ENCODE measurements at regions not wholly inside any gene's neighbourhood (a gene's known extent, or its start where the extent isn't known, plus 50 kb on each side); places are given as distances from the start of the nearest gene placed in this dataset.
"Not testable (repeated sequence)": the region's sequence is repeated elsewhere in the genome, so short reads cannot be mapped to it uniquely, and the experiment has no call there.

DNA sequence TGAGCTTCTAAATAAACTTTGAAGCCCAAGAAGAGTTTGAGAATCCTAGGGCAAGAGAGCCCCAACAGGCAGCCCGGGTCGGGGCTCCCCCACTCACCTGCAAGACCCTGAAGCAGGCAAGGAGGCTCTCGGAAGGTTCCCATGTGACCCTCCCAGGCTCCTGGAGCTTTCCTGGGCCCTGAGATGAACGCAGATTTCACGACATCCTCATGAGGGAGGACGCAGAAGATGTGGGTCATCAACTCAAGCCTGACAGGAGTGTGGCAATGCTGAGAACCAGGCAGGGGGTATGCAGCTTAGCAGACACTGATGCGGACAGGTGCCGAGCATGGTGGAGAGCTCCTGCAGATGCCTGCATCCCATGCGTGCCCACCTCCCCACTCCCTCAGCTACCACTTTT is 184.5 kb upstream of the SLC24A3 start:
- DNase-seq = no peak

DNA sequence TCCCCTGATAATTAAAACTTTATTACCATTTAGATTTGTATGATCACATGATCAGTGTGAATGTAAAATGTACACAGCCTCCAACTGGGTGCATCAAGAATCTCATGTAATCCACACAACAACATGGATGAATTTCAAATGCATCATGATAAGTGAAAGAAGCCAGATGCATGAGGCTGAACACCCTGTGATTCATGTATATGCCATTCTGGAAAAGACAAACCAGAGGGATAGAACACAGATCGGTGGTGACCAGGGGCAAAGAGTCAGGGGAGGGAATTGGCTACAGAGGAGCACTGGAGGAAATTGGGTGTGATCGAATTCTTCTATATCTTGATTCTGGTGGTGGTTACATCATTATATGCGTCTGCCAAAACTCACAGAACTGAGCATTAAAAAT is 170.7 kb upstream of the SLC24A3 start:
- no peak for DNase-seq

GRCh38 chr20:19045371-19045770 is 167.1 kb upstream of the SLC24A3 start:
- DNase-seq = no peak

DNA sequence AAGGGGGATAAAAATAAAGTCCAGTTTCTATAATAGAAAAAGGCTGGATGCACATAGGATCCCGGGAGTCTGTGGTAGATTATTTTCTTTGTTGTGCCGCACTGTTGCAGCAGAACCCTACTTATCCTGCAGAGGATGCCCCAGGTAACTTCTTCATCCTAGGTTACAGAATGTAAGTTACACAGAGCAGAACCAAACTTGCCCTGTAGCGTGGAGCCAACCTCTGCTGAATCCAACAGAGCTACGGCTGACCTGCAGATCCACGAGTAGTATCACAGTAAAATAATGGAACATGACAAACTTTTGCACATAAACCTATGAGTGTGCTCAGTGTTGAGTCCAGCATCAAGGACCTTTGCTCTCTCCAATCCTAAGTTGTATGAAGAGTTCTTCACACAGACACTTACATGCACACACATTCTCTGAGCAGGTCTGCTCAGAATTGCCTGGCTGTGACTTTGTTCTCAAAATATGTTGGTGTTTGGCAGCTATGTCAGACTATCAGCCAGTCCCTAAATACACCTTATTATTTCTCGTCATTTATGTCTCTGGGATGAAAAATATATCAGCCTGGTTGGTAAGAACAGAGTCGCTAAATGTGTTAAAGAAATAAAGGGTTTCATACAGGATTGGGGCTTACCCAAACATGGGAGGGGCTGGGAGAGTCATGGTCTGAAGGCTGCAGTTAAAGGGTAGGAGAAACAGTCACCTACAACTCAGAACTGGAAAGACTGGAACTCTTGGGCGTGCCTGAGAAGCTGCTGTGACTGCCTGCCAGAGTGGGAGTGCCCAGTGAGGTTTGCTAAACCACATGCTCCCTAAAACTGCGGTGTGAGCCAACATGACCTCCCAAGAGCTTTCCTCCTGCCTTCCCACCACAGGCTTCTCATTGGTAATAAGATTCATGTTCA is 165.1 kb upstream of the SLC24A3 start:
- no peak for DNase-seq

DNA sequence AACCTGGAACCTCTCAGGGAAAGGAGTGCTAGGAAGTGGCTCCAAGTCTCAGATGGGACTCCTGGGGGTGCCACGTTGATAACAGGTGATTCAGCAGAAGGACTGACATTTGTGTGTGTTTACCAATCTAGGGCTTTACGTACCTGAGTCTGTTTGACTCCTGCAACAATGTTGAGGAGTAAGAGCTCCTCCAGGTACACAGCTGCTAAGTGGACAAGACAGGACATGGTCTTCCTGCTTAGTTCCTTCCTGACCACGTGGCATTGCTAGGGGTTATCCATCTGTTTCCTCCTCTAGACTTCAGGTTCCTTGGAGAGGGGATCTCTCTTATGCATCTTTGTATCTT is 164.5 kb upstream of the SLC24A3 start:
- no peak for DNase-seq

- no peak for DNase-seq
Measured at GRCh38 chr20:19048995-19049501, 163.4 kb upstream of the SLC24A3 start.

DNA sequence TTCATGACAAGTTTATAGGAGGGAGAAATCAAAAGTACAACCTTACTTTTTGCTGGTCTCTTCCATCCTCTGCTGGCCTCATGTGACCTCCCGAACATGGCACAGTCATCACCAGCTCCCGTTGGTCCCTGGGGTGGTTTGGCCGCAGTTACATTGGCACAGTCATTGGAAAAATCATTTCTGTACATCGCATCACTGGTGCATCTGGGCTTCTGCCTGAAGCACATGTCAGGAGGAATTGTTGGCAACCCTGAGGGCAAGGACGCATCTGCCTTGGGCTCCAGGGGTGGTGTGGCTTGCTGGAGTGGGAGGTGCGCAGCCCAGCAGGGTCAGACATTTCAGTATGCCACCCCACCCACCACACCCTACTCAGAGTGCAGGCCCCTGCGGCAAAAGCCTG is 162.9 kb upstream of the SLC24A3 start:
- no peak for DNase-seq

DNA sequence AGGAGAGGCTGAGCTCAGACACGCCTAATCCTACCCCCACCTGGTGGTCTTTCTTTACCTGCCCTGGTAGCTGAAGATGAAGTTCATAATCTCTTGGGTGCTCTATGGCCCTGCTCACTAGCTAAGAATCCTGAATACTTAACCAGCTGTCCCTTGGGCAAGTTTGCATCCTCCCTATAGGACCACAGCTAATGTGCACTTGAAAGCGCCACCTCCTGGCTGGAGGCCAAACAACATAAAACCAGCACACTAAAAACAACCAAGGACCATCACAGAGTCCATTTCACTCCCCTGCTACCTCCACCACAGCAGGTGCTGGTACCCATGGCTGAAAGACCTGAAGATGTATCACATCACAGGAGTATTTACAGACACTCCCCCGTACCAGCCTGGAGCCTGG is 155.5 kb upstream of the SLC24A3 start:
- no peak for DNase-seq

DNA sequence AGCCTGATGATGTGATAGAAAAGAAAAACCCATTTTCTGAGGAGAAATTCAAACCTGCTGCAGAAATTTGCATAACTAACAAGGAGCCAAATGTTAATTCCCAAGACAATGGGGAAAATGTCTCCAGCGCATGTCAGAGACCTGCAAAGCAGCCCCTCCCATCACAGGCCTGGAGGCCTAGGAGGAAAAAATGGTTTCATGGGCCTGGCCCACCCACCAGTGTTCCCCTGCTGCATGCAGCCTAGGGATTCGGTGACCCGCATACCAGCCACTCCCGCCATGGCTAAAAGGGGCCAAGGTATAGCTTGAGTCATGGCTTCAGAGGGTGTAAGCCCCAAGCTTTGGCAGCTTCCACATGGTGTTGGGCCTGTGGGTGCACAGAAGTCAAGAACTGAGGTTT is 147.7 kb upstream of the SLC24A3 start:
- not testable (repeated sequence) for DNase-seq

DNA sequence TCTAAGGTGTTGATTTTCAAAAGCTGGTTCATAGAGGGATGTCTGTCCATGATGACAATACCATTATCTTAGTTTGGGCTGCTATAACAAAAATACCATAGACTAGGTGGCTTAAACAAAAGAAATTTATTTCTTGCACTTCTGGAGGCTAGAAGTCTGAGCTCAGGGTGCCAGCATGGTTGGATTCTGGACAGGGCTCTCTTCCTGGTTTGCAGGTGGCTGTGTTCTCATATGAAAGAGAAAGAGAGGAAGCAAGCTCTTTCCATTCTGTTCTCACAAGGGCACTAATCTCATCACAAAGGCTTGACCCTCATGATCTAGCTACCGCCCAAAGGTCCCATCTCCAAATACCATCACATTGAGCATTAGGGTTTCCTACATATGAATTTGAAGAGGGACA is 144.5 kb upstream of the SLC24A3 start:
- DNase-seq = no peak

DNA sequence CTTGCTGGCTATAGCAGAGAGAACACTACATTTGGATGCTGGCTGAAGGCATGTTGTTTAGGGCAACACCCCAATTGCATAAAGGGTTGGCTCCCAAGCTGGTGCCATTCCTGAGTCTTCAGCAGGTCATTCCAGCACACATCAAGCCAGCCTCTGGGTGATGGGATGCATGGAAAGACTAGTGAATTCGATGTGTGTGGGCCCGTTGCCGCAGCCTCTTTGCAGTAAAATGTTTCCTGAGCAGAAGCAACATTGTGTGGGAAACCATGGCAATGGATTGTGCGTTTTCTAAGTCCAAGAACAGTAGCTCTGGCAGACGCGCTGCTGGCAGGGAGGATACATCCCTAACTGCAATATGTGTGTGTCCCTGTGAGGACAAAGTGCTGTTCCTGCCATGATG is 142.4 kb upstream of the SLC24A3 start:
- DNase-seq = no peak

DNA sequence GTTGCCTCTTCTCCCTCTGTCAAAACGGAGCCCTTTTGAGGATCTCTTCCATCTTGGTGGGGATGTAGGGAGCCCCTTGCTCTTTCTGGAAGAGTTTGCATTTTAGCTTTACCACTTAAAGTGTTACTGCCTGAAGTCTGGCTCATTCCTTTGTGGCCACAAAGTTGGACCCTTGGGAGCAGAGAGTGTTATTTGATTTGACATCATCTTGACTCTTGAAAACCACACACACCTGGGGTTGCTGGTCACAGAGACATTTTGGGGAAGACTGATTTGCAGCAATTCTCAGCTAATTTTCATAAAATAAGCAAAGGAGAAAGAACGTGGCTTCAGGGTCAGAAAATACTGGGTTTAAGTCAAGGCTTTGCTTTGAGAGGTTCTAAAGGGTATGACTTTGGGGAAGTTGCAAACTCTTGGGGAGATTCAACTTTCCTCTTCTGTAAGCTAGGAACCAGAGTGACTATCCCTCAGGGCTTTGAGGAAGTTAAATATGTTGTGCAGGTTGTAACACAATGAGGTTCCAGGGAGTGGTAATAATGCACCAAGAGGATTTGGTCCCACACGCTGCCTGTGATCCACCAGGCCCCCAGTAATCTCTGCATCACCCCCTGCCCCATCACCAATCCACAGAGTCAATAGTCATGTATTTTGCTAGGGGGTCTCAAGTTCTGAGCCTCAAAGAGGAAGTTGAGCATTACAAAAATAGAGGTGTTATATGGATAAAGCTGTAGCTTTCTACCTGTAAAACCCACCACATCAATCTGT is 141.6 kb upstream of the SLC24A3 start:
- no peak for DNase-seq

DNA sequence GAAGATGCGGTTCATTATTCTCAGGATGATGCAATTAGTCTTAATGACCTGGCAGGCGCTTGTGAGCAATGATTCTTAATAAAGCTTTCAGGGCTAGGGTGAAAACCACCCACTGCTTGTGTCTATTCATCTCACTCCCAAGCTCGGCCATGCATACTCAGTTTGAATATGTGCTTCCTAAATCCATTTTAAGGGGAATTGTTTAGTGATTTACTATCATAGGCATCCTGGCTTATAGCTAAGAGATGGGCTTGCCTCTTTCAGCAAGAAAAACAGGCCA is 141.1 kb upstream of the SLC24A3 start:
- DNase-seq = no peak

GRCh38 chr20:19071902-19072498 is 140.4 kb upstream of the SLC24A3 start:
- no peak for DNase-seq

GRCh38 chr20:19072988-19073387 is 139.5 kb upstream of the SLC24A3 start:
- no peak for DNase-seq

- no peak for DNase-seq
Measured at GRCh38 chr20:19073584-19074218, 138.7 kb upstream of the SLC24A3 start.

DNA sequence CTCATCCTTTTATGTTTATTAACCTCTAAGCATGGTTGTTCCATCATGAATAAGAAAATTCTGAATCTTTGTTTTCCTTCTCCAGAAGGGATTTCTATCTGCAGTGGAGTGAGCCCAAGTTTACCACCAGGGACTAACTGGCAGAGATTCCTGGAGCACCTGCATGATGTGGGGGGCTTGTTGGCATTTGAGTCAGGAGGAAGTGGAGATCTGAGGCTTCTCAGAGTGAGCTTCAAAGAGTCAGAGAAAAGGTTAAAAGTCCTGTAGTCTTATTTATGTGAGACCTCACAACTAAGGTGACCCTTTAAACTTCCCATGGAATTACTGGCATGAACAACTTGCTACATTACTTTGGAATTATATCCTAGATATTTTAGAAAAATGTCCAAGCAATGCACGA is 138.1 kb upstream of the SLC24A3 start:
- DNase-seq = no peak

GRCh38 chr20:19074828-19075516 is 137.5 kb upstream of the SLC24A3 start:
- DNase-seq = no peak

- no peak for DNase-seq
Measured at GRCh38 chr20:19077370-19078220, 134.8 kb upstream of the SLC24A3 start.

DNA sequence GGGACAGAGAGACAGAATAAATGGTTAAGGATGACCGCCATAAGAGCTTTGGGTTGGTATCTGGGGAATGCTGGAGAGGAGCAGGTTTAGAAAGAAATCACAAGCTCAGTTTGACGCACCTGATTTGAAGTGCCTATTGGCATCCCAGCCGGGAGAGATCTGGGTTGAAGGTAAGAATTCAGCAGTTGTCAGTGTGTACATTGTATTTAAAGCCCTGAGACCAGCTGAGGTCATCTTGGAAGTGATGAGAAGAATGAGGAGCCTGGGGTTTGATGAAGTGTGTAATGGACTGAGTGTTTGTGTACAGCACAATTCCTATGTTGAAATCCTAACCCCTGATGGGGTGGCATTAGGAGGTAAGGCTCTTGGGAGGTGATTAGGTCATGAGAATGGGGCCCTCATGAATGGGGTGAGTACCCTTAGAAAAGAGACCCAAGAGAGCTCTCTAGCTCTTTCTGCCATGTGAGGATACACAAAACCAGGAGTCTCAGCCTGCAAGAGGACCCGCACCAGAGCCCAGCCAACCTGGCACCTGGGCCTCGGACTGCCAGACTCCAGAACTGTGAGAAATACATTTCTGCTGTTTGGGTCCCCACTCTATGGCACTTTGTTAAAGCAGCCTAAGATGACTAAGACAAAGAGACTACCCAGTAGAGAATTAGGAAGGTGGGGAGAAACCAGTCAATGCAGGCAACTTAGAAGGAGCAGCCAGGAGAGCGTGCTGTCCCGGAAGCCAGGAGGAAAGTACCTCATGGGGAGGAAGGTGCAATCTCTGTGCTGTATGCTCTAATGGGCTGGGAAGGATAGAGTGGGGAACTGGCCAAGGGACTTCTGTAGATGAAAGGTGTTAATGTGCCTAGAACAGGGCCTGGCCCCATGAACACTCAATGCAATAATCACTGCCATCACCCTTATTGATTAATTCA is 133.7 kb upstream of the SLC24A3 start:
- DNase-seq = no peak
